Small intestine (tissue), 7 donors: ENCODE measurements at regions not wholly inside any gene's neighbourhood (a gene's known extent, or its start where the extent isn't known, plus 50 kb on each side); places are given as distances from the start of the nearest gene placed in this dataset.
"Not testable (repeated sequence)": the region's sequence is repeated elsewhere in the genome, so short reads cannot be mapped to it uniquely, and the experiment has no call there.

Source experiments
- DNase-seq, 2 donors: peaks; one replicate each; pipeline versions ENCODE4 v3.0.0 to v3.0.0-alpha.2; 2013
- FAIRE-seq: peaks from 2 replicates; lab custom pipeline; 2012; peaks lifted over from hg19 to GRCh38; lab: Jason Lieb, UNC
- H3K27ac ChIP-seq, 3 donors: one replicate each; pipeline ENCODE4 v1.5.1; 2013; ENCODE audit warnings: low read length in 2 of 3, mild to moderate bottlenecking in 2 of 3, control low read depth in 1 of 3, inconsistent platforms in 1 of 3, low read depth in 1 of 3, moderate library complexity in 1 of 3
- H3K27me3 ChIP-seq, 3 donors: one replicate each; pipeline ENCODE4 v1.6.1; 2013; ENCODE audit warnings: low read length in 3 of 3, inconsistent platforms in 1 of 3; ENCODE audit not compliant: control insufficient read depth in 3 of 3, insufficient read depth in 3 of 3
- H3K36me3 ChIP-seq, 3 donors: one replicate each; pipeline ENCODE4 v1.6.1; 2013; ENCODE audit warnings: low read length in 3 of 3, inconsistent platforms in 1 of 3, low read depth in 1 of 3, mild to moderate bottlenecking in 1 of 3, moderate library complexity in 1 of 3; ENCODE audit not compliant: control insufficient read depth in 3 of 3, insufficient read depth in 2 of 3
- H3K4me1 ChIP-seq, 3 donors: one replicate each; pipeline ENCODE4 v1.6.1; 2013; ENCODE audit warnings: low read length in 2 of 3, inconsistent platforms in 1 of 3, low read depth in 1 of 3, mild to moderate bottlenecking in 1 of 3, moderate library complexity in 1 of 3; ENCODE audit not compliant: control insufficient read depth in 3 of 3, insufficient read depth in 2 of 3
- H3K4me3 ChIP-seq, 3 donors: one replicate each; pipeline ENCODE4 v1.5.1; 2013; ENCODE audit warnings: low read length in 3 of 3, control low read depth in 1 of 3, inconsistent platforms in 1 of 3, low read depth in 1 of 3, mild to moderate bottlenecking in 1 of 3, moderate library complexity in 1 of 3
- H3K9me3 ChIP-seq, 2 donors: one replicate each; pipeline ENCODE4 v1.6.1; 2013; ENCODE audit warnings: low read depth in 1 of 2, low read length in 1 of 2; ENCODE audit not compliant: control insufficient read depth in 2 of 2, insufficient read depth in 1 of 2
- WGBS, 3 donors: extraction: QIAGEN DNeasy Blood & Tissue Kit; methylation state at CpG; one replicate each; pipeline ENCODE4 v1.1.7; 2013; 5-methylcytosine and 5-hydroxymethylcytosine counted together
- donor health status: healthy with polysubstance abuse.
- donor health status: control.
- donor health status: control.
- donor health status: Bipolar disorder and iron deficiency.
- donor health status: healthy.

DNA sequence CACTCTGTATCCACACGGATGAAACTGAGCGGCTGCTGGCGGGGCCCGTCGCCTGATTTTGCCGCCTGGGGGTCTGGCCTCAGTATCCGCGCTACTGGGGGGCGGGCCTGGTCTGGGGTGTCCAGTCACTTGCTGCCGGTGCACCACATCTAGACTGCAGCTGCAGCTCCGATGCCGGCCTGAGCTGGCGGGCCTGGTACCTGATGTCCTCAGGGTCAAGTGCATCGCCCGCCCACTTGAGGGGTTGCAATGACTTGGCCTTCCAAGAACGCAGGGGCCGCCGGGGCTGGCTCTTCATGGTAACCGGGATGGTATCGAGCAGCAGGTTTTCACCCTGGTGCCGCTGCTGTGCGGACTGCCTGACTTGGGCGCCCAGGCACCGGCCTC, 532.8 kb upstream of the DEFB115 start:
- peak overlapping the region in 1 of 3 donors; percentile 49 for H3K4me3 ChIP-seq
- H3K4me1 ChIP-seq, H3K36me3 ChIP-seq, H3K27me3 ChIP-seq, FAIRE-seq, H3K9me3 ChIP-seq, H3K27ac ChIP-seq: not testable (repeated sequence)
- 52 to 74% (median 56%) methylated on average over 24 of the region's 24 CpGs for WGBS, 3 donors
- DNase-seq, result peak in 1 of 2 donors; percentile 1

- H3K27me3 ChIP-seq, H3K36me3 ChIP-seq, FAIRE-seq, H3K4me1 ChIP-seq, H3K9me3 ChIP-seq, H3K27ac ChIP-seq: not testable (repeated sequence)
- 69 to 77% (median 73%) methylated on average over 19 of the region's 19 CpGs for WGBS, 3 donors
- DNase-seq, result peak in 1 of 2 donors; percentile 1
- peak overlapping the region in 1 of 3 donors; percentile 23 for H3K4me3 ChIP-seq
Measured at GRCh38 chr20:30725188-30725587, 532.3 kb upstream of the DEFB115 start.

DNA sequence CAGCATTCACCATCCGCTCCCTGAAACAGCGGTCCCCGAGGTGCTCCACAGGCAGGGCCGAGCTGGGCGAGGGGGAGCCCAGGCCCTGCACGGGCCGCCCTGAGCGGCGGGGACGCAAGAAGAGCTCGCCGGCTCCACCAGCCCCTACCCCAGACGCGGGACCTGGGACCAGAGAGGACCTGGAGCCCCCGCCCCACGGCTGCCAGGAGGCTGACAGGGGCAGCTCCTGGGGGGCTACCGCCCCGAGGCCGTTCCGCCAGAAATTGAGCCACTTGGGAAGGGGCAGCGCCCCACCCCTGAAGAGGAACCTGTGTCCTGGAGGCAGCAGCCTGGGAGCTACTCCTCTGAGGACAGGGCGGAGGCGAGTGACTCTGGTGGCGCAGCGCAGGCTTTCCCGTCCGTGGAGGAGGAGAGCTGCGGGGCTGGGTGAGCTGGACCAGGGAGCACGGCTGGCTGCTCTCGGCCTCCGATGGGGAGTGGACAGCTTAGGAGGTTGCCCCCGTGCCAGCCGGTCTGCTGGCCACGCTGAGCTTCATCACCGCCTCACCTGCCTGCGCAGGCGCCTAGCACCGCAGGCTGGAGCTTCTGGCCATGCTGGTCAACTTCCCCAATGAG, 529.1 kb upstream of the DEFB115 start:
- H3K27ac ChIP-seq, H3K27me3 ChIP-seq, FAIRE-seq, DNase-seq, H3K4me3 ChIP-seq, H3K36me3 ChIP-seq, H3K4me1 ChIP-seq, H3K9me3 ChIP-seq: not testable (repeated sequence)
- WGBS, 3 donors, result 91 to 95% (median 92%) methylated on average over 33 to 38 of the region's 38 CpGs
